ENCODE measurements at regions not wholly inside any gene's neighbourhood (a gene's known extent, or its start where the extent isn't known, plus 50 kb on each side); places are given as distances from the start of the nearest gene placed in this dataset.

- DNase-seq, result no peak
- no peaks in the 10 kb centered on the region for H3K27me3 ChIP-seq (ENCODE audit: low read depth)
- H3K9me3 ChIP-seq, result no peaks in the 10 kb centered on the region
- intact Hi-C loops (cut with DNase I), result no loop called here
- H3K4me1 ChIP-seq, result no peaks in the 10 kb centered on the region
- no peak overlapping the region for H3K27ac ChIP-seq
- no peaks in the 10 kb centered on the region for H3K36me3 ChIP-seq
- ATAC-seq, result no peak
- H3K4me3 ChIP-seq, result no peak overlapping the region
- no peak for TF ChIP-seq CTCF (IDR thresholded peaks at IDR 0.05)
These were observed 154.8 kb upstream of the ABI3BP start for GRCh38 chr3:101148001-101148400.

- DNase-seq (no peak), ATAC-seq (no peak)
- no peaks in the 10 kb centered on the region for H3K9me3 ChIP-seq
- no peak for TF ChIP-seq CTCF (IDR thresholded peaks at IDR 0.05)
- no peaks in the 10 kb centered on the region for H3K36me3 ChIP-seq
- H3K27me3 ChIP-seq (ENCODE audit: low read depth), result no peaks in the 10 kb centered on the region
- H3K4me3 ChIP-seq, result no peak overlapping the region
- no peaks in the 10 kb centered on the region for H3K4me1 ChIP-seq
- H3K27ac ChIP-seq, result no peak overlapping the region
- intact Hi-C loops (cut with DNase I), result no loop called here
These were observed 153.7 kb upstream of the ABI3BP start for GRCh38 chr3:101146946-101147345.

- Histone ChIP-seq H3K9me3 (no peaks in the 10 kb centered on the region), H3K4me3 (no peak overlapping the region), H3K27ac (no peak overlapping the region), H3K27me3 (ENCODE audit: low read depth) (no peaks in the 10 kb centered on the region), H3K4me1 (no peaks in the 10 kb centered on the region), H3K36me3 (no peaks in the 10 kb centered on the region)
- ATAC-seq, result no peak
- intact Hi-C loops (cut with DNase I), result no loop called here
- no peak for DNase-seq
- TF ChIP-seq CTCF (IDR thresholded peaks at IDR 0.05), result no peak
These were observed 150.9 kb upstream of the ABI3BP start for GRCh38 chr3:101144105-101144504.

GRCh38 chr3:101143012-101143411 lies 149.8 kb upstream of the ABI3BP start:
- Histone ChIP-seq H3K36me3 (no peaks in the 10 kb centered on the region), H3K27ac (no peak overlapping the region), H3K9me3 (no peaks in the 10 kb centered on the region), H3K4me1 (no peaks in the 10 kb centered on the region), H3K4me3 (no peak overlapping the region), H3K27me3 (ENCODE audit: low read depth) (no peaks in the 10 kb centered on the region)
- ATAC-seq (no peak), DNase-seq (no peak)
- no peak for TF ChIP-seq CTCF (IDR thresholded peaks at IDR 0.05)
- intact Hi-C loops (cut with DNase I), result no loop called here

GRCh38 chr3:101142160-101142559 lies 148.9 kb upstream of the ABI3BP start:
- Histone ChIP-seq H3K4me3 (no peak overlapping the region), H3K27me3 (ENCODE audit: low read depth) (no peaks in the 10 kb centered on the region), H3K9me3 (no peaks in the 10 kb centered on the region), H3K27ac (no peak overlapping the region), H3K36me3 (no peaks in the 10 kb centered on the region), H3K4me1 (no peaks in the 10 kb centered on the region)
- ATAC-seq (no peak), DNase-seq (no peak)
- TF ChIP-seq CTCF (IDR thresholded peaks at IDR 0.05), result no peak
- intact Hi-C loops (cut with DNase I), result no loop called here

GRCh38 chr3:101141135-101141534 lies 147.9 kb upstream of the ABI3BP start:
- no peaks in the 10 kb centered on the region for H3K36me3 ChIP-seq
- no peak overlapping the region for H3K27ac ChIP-seq
- no peaks in the 10 kb centered on the region for H3K27me3 ChIP-seq (ENCODE audit: low read depth)
- intact Hi-C loops (cut with DNase I), result no loop called here
- ATAC-seq (no peak), DNase-seq (no peak)
- H3K9me3 ChIP-seq, result no peaks in the 10 kb centered on the region
- no peaks in the 10 kb centered on the region for H3K4me1 ChIP-seq
- no peak overlapping the region for H3K4me3 ChIP-seq
- no peak for TF ChIP-seq CTCF (IDR thresholded peaks at IDR 0.05)

Data from lower lobe of right lung (tissue), 2 donors.